Vagina (tissue), 2 donors: ENCODE measurements at regions not wholly inside any gene's neighbourhood (a gene's known extent, or its start where the extent isn't known, plus 50 kb on each side); places are given as distances from the start of the nearest gene placed in this dataset.

Source experiments
- DNase-seq, 2 donors: peaks; one replicate each; pipeline ENCODE4 v3.0.0-alpha.2; 2017; ENCODE audit errors: extremely low spot score in 2 of 2
- H3K27ac ChIP-seq: fragments of 200-600 bp; sonication (generic); one replicate; pipeline ENCODE4 v1.5.1; 2019
- H3K27me3 ChIP-seq: fragments of 200-600 bp; sonication (generic); one replicate; pipeline ENCODE4 v1.5.1; 2019
- H3K36me3 ChIP-seq, 2 donors: fragments of 200-600 bp; sonication (generic); one replicate each; pipeline ENCODE4 v1.5.1; 2017 to 2019
- H3K4me1 ChIP-seq: fragments of 200-600 bp; sonication (generic); one replicate; pipeline ENCODE4 v1.5.1; 2019
- H3K4me3 ChIP-seq, 2 donors: fragments of 200-600 bp; sonication (generic); 1 replicate in 1 of 2; 2 replicates in 1 of 2; pipeline ENCODE4 v1.5.1; 2016 to 2019
- H3K9me3 ChIP-seq: fragments of 200-600 bp; sonication (generic); one replicate; pipeline ENCODE4 v1.5.1; 2019
- POLR2A ChIP-seq, 2 donors: fragments of 450-650 bp; IDR thresholded peaks; one replicate each; pipeline ENCODE4 v1.6.1; 2017; ENCODE audit warnings: antibody characterized with exemption in 2 of 2, mild to moderate bottlenecking in 2 of 2, moderate library complexity in 2 of 2
- POLR2AphosphoS5 ChIP-seq, 2 donors: sonication (generic); formaldehyde crosslinking; IDR thresholded peaks; one replicate each; pipeline ENCODE4 v1.9.0; 2017; ENCODE audit warnings: antibody characterized with exemption in 2 of 2, mild to moderate bottlenecking in 2 of 2, low read depth in 1 of 2; ENCODE audit not compliant: insufficient read depth in 1 of 2
- intact Hi-C: fragments of 100-400 bp; cut with DNase I; formaldehyde crosslinking; loops from one replicate; pipeline ENCODE4 v1.15.1; 2023
- TF ChIP-seq, protein P1 (sequence below), 3 experiments: fragments of 450-650 bp in 2 of 3; fragments of 200-600 bp in 1 of 3; sonication (generic) in 1 of 3; IDR thresholded peaks; one replicate each; pipeline ENCODE4 v1.5.1; 2017 to 2019; ENCODE audit warnings: antibody characterized with exemption in 3 of 3, mild to moderate bottlenecking in 2 of 3, moderate library complexity in 2 of 3

DNA sequence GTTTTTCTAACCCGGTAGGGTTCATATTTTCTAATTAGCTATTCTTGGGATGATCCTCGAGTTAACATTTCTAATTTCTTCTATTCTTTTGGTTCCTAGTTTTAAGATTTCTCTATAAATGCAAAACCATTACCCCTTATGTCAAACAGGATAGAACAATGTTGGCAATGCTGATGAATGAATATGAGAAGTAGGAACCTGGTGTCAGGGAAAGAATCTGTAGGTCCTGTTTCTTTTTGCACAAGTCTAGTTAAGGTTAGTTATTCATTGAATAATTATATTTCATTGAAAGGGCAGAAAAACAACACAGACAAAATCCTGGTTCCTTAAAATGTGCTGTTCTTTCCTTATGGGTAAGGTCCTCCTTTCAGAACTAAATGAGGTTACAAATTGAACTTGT, 766.4 kb upstream of the FAM98A start:
- H3K9me3 ChIP-seq: no peaks in the 10 kb centered on the region
- no peak overlapping the region for H3K27ac ChIP-seq
- TF ChIP-seq, protein P1, sequence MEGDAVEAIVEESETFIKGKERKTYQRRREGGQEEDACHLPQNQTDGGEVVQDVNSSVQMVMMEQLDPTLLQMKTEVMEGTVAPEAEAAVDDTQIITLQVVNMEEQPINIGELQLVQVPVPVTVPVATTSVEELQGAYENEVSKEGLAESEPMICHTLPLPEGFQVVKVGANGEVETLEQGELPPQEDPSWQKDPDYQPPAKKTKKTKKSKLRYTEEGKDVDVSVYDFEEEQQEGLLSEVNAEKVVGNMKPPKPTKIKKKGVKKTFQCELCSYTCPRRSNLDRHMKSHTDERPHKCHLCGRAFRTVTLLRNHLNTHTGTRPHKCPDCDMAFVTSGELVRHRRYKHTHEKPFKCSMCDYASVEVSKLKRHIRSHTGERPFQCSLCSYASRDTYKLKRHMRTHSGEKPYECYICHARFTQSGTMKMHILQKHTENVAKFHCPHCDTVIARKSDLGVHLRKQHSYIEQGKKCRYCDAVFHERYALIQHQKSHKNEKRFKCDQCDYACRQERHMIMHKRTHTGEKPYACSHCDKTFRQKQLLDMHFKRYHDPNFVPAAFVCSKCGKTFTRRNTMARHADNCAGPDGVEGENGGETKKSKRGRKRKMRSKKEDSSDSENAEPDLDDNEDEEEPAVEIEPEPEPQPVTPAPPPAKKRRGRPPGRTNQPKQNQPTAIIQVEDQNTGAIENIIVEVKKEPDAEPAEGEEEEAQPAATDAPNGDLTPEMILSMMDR (IDR thresholded peaks at IDR 0.05): no peak
- TF ChIP-seq POLR2A (IDR thresholded peaks at IDR 0.05) (no peak), POLR2AphosphoS5 (IDR thresholded peaks at IDR 0.05; ENCODE audit: insufficient read depth in 1 of 2, low read depth in 1 of 2) (no peak)
- H3K4me3 ChIP-seq: no peak overlapping the region
- H3K4me1 ChIP-seq: no peaks in the 10 kb centered on the region
- intact Hi-C loops: no loop called here
- DNase-seq: no peak
- H3K27me3 ChIP-seq: no peaks in the 10 kb centered on the region
- H3K36me3 ChIP-seq: no peaks in the 10 kb centered on the region

DNA sequence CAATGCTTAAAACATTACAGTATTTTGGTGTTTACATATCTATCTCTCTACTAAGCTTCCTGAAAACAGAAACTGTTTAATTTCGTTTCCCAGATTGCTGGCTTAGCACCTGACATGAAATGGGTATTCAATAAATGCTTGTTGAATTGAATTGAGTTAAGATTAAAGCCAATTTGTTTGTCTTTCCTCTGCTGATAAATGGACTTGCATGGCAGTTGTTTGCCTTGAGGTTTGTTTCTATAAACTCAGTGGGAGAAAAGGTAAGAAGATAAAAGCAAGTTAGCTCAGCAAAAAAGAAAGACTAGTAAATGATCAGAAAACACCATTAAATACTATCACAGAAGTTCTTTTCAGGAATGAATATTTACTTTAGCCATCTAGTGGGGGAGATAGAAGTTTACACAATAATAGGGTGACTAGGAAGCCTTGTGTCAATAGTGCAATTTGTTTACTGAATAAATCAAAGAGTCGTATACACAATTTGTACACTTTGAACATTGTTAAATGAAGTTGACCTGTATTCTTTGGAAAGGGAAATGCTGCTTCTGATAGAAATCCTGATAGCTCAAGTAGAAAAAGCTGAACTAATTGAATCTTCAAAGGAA, 754.5 kb upstream of the FAM98A start:
- TF ChIP-seq POLR2AphosphoS5 (IDR thresholded peaks at IDR 0.05; ENCODE audit: insufficient read depth in 1 of 2, low read depth in 1 of 2) (no peak), POLR2A (IDR thresholded peaks at IDR 0.05) (no peak)
- TF ChIP-seq, protein P1 (IDR thresholded peaks at IDR 0.05): no peak
- Histone ChIP-seq H3K36me3 (no peaks in the 10 kb centered on the region), H3K27ac (no peak overlapping the region), H3K27me3 (no peaks in the 10 kb centered on the region), H3K9me3 (no peaks in the 10 kb centered on the region), H3K4me3 (no peak overlapping the region), H3K4me1 (no peaks in the 10 kb centered on the region)
- no peak for DNase-seq
- intact Hi-C loops: no loop called here

DNA sequence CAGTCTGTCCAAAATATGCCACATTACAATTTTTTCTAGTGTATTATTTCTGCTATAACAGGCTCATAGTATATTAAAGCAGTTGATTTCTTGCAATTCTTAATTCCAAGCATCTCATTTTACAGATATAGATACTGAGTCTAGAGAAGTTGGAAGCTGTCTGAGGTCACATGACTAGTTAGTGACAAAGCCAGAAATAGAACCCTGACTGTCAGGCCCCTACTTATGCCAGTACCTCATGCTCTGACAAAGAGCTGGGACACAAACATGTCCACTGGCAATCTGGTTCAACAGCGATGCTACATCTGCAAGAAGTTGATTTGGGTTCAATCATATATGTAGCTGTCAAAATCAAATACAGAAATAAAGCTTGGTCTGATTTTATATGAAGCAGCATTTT, 750.4 kb upstream of the FAM98A start:
- TF ChIP-seq POLR2A (IDR thresholded peaks at IDR 0.05) (no peak), POLR2AphosphoS5 (IDR thresholded peaks at IDR 0.05; ENCODE audit: insufficient read depth in 1 of 2, low read depth in 1 of 2) (no peak)
- TF ChIP-seq, protein P1 (IDR thresholded peaks at IDR 0.05): no peak
- no peak for DNase-seq
- Histone ChIP-seq H3K9me3 (no peaks in the 10 kb centered on the region), H3K4me1 (no peaks in the 10 kb centered on the region), H3K27me3 (no peaks in the 10 kb centered on the region), H3K36me3 (no peaks in the 10 kb centered on the region), H3K4me3 (no peak overlapping the region), H3K27ac (no peak overlapping the region)
- intact Hi-C loops: no loop called here

DNA sequence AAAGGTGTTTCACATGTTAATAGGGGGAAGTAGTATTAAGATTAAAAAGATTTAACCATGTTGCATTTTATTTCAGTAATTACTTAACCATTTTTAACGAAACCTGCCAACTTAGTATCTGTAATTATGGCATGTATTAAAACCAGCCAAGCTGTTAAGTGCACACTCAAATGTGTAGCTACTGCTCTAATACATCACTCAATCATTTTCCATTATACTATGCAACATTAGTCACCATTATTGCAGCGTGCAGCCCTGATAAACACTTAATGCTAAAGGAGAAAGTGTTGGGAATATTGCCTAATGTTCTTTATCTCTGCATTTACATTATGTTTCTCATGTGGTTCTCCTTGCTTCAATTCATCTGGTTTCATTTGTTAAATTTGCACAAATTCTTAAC, 745.9 kb upstream of the FAM98A start:
- intact Hi-C loops: no loop called here
- H3K27ac ChIP-seq: no peak overlapping the region
- no peaks in the 10 kb centered on the region for H3K9me3 ChIP-seq
- no peaks in the 10 kb centered on the region for H3K4me1 ChIP-seq
- no peak for TF ChIP-seq POLR2AphosphoS5 (IDR thresholded peaks at IDR 0.05; ENCODE audit: insufficient read depth in 1 of 2, low read depth in 1 of 2)
- TF ChIP-seq, protein P1 (IDR thresholded peaks at IDR 0.05): no peak
- TF ChIP-seq POLR2A (IDR thresholded peaks at IDR 0.05): no peak
- no peak for DNase-seq
- H3K4me3 ChIP-seq: no peak overlapping the region
- no peaks in the 10 kb centered on the region for H3K27me3 ChIP-seq
- no peaks in the 10 kb centered on the region for H3K36me3 ChIP-seq

DNA sequence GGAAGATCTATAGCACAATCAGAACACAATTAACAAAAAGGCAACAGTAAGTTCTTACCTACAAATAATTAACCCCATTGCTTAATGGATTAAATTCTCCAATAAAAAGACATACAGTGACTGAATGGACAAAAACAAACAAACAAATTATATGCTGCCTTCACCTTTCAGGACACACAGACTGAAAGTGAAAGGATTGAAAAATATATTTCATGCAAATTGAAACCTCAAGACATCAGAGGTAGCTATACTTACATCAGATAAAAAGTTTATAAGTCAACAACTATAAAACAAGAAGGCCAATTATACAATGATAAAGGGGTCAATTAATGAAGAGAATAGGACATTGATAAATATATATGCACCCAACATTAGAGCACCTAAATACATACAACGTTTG, 741.2 kb upstream of the FAM98A start:
- intact Hi-C loops: no loop called here
- DNase-seq: no peak
- Histone ChIP-seq H3K9me3 (no peaks in the 10 kb centered on the region), H3K27me3 (no peaks in the 10 kb centered on the region), H3K4me1 (no peaks in the 10 kb centered on the region), H3K36me3 (no peaks in the 10 kb centered on the region), H3K27ac (no peak overlapping the region), H3K4me3 (no peak overlapping the region)
- TF ChIP-seq POLR2A (IDR thresholded peaks at IDR 0.05) (no peak), POLR2AphosphoS5 (IDR thresholded peaks at IDR 0.05; ENCODE audit: insufficient read depth in 1 of 2, low read depth in 1 of 2) (no peak)
- TF ChIP-seq, protein P1 (IDR thresholded peaks at IDR 0.05): no peak
